ENCODE measurements at regions not wholly inside any gene's neighbourhood (a gene's known extent, or its start where the extent isn't known, plus 50 kb on each side); places are given as distances from the start of the nearest gene placed in this dataset.

GRCh38 chr2:47640356-47640755 is 69.6 kb upstream of the KCNK12 start:
- DNase-seq (ENCODE audit: low read depth, low spot score): no peak
- no peak for TF ChIP-seq CTCF (IDR thresholded peaks at IDR 0.05; ENCODE audit: insufficient read depth, low read length, missing control alignments)
- POLR2A ChIA-PET: no interaction called here
- H3K4me3 ChIP-seq (ENCODE audit: low read depth, low read length): no peak overlapping the region
- CTCF ChIA-PET: no interaction called here

- H3K4me3 ChIP-seq (ENCODE audit: low read depth, low read length): no peak overlapping the region
- CTCF ChIA-PET: no interaction called here
- POLR2A ChIA-PET: no interaction called here
- no peak for DNase-seq (ENCODE audit: low read depth, low spot score)
- no peak for TF ChIP-seq CTCF (IDR thresholded peaks at IDR 0.05; ENCODE audit: insufficient read depth, low read length, missing control alignments)
Observed at GRCh38 chr2:47639467-47639866, 68.7 kb upstream of the KCNK12 start.

GRCh38 chr2:47638430-47638829 is 67.6 kb upstream of the KCNK12 start:
- CTCF ChIA-PET: no interaction called here

GRCh38 chr2:47636596-47637264 is 65.9 kb upstream of the KCNK12 start:
- no peak for DNase-seq (ENCODE audit: low read depth, low spot score)
- ChIA-PET CTCF (no interaction called here), POLR2A (no interaction called here)
- TF ChIP-seq CTCF (IDR thresholded peaks at IDR 0.05; ENCODE audit: insufficient read depth, low read length, missing control alignments): no peak
- no peak overlapping the region for H3K4me3 ChIP-seq (ENCODE audit: low read depth, low read length)

More at GRCh38 chr2:47638430-47638829, 67.6 kb upstream of the KCNK12 start:
- no peak overlapping the region for H3K4me3 ChIP-seq (ENCODE audit: low read depth, low read length)
- no peak for TF ChIP-seq CTCF (IDR thresholded peaks at IDR 0.05; ENCODE audit: insufficient read depth, low read length, missing control alignments)
- POLR2A ChIA-PET: no interaction called here
- DNase-seq (ENCODE audit: low read depth, low spot score): no peak

- CTCF ChIA-PET: no interaction called here
- H3K4me3 ChIP-seq (ENCODE audit: low read depth, low read length): no peak overlapping the region
- no peak for DNase-seq (ENCODE audit: low read depth, low spot score)
- POLR2A ChIA-PET: no interaction called here
- TF ChIP-seq CTCF (IDR thresholded peaks at IDR 0.05; ENCODE audit: insufficient read depth, low read length, missing control alignments): no peak
Observed at GRCh38 chr2:47636176-47636575, 65.4 kb upstream of the KCNK12 start.

- no peak for TF ChIP-seq CTCF (IDR thresholded peaks at IDR 0.05; ENCODE audit: insufficient read depth, low read length, missing control alignments)
- CTCF ChIA-PET: no interaction called here
- no peak for DNase-seq (ENCODE audit: low read depth, low spot score)
- POLR2A ChIA-PET: no interaction called here
- no peak overlapping the region for H3K4me3 ChIP-seq (ENCODE audit: low read depth, low read length)
Observed at GRCh38 chr2:47632754-47633153, 62.0 kb upstream of the KCNK12 start.
